GM12891 (cell line): ENCODE measurements at regions not wholly inside any gene's neighbourhood (a gene's known extent, or its start where the extent isn't known, plus 50 kb on each side); places are given as distances from the start of the nearest gene placed in this dataset.

Experiments
- DNase-seq: peaks from one replicate; pipeline ENCODE4 v3.0.0; 2011; ENCODE audit warnings: low spot score; ENCODE audit not compliant: insufficient read length
- FAIRE-seq: peaks from 2 replicates; lab custom pipeline; 2011; peaks lifted over from hg19 to GRCh38; lab: Jason Lieb, UNC
- PAX5 ChIP-seq: IDR thresholded peaks from 2 replicates; pipeline ENCODE4 v1.6.1; 2011; ENCODE audit warnings: low read length, moderate library complexity, mild to moderate bottlenecking; ENCODE audit not compliant: insufficient read depth, severe bottlenecking
- POLR2A ChIP-seq: IDR thresholded peaks from 2 replicates; pipeline ENCODE4 v1.6.1; 2011; ENCODE audit warnings: low read depth, low read length, control low read depth
- POLR2AphosphoS5 ChIP-seq: IDR thresholded peaks from 2 replicates; pipeline ENCODE4 v1.6.1; 2011; ENCODE audit warnings: low read depth, low read length, control low read depth
- POU2F2 ChIP-seq: IDR thresholded peaks from 2 replicates; pipeline ENCODE4 v1.6.1; 2011; ENCODE audit warnings: low read depth, mild to moderate bottlenecking, control low read depth, low read length, moderate library complexity
- SPI1 ChIP-seq: IDR thresholded peaks from 2 replicates; pipeline ENCODE4 v1.6.1; 2011; ENCODE audit warnings: low read depth, low read length, control low read depth
- TAF1 ChIP-seq: IDR thresholded peaks from 2 replicates; pipeline ENCODE4 v1.6.1; 2011; ENCODE audit warnings: low read depth, low read length, control low read depth

DNA sequence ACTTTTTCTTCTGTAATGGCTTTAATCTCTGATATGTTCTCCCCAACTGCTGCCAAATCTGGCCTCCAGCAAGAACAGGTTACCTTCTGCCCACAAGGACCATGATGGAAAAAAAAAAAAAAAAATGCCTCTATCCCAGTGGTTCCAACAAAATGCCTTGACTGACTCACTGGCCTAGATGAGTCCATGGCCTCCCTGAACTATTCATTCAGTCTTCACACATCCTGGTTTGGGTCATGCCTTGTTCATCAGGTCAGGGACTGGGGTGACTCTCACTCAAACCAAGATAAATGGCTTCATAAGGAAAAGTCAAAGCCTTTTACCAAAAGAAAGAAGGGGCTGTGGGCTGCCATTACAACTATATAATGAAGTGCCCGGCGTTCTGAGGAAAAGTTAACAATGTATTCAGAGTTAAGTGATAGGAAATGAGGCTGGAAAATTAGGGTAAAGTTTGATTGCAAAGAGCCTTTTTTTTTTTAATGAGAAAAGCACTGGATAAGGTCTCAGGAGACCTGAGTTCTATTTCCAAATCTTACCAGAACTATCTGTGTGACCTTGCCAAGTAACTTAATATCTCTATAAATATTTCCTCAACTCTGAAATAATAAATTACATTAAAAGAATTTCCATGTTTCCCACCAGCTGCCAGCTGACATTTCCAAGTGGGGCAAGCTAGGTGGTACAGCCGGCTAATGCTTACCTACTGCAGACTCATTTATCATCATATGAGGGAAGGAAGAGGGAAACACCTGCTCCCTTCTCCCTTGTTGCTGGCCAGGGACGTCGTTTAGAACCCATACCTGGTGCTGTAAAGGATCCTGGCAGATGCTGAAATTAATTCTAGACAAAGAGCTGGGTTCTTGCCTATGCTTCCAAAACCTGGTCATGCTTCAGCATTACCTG lies 380.0 kb upstream of the MARCKS start:
- TF ChIP-seq PAX5: no peak
- TF ChIP-seq POU2F2: no peak
- no peak for TF ChIP-seq POLR2AphosphoS5
- no peak for TF ChIP-seq SPI1
- TF ChIP-seq TAF1: no peak
- no peak for TF ChIP-seq POLR2A
- FAIRE-seq (no peak), DNase-seq (no peak)

DNA sequence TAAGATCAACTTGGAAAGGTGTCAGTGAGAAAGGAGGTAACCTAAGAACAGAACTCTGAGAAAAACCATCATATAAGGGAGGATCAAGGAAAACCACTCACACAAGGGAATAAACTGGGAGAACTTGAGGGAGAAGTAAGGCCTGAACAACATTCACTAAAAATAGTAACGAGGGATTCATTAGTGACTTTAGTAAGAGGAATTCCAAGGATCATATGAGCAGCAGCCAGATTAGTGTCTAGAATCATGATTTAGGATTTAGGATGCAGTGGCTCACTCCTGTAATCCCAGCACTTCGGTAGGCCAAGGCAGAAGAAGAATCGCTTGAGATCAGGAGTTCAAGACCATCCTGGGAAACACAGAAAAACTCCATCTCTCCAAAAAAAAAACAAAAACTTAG lies 376.5 kb upstream of the MARCKS start:
- no peak for FAIRE-seq
- TF ChIP-seq PAX5 (no peak), POU2F2 (no peak), SPI1 (no peak), POLR2A (no peak), POLR2AphosphoS5 (no peak), TAF1 (no peak)
- DNase-seq: no peak

DNA sequence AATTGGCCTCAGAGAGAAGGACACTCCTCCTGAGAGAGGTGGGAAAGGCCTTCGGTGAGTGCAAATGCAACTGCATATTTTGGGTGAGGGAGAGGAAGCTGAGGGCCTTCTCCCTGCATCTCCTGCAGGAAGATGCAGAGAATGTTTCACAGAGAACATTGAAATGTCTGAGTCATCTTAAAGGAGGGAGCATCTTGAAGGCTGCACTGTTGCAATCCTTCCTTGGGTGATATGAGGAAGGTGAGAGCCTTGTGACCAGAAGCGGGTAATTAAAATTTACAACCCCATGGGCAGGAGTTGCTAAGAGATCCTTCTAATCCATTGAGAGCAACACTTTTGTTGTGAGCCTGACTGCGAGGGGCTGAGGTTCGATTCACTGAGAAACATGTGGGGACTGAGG lies 375.7 kb upstream of the MARCKS start:
- DNase-seq: no peak
- no peak for FAIRE-seq

DNA sequence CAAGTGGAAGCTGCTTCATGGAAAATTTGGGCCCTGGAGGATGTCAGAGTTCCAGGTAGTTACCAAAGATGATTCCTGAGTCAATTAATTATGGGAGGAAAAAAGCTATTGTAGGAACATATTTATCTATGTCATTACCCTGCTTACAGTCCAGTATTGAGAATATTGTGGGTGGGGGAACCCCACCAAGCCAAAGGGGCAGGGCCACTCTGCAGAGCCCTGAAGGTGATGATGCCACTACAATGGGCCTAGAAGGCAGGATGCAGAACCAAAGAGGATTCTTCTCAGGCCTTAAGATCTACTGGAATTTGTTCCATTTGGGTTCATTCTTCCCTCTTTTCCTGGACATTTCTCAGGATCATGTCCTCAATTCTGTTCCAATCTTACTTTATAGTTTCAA lies 375.2 kb upstream of the MARCKS start:
- TF ChIP-seq POLR2A: no peak
- TF ChIP-seq TAF1: no peak
- no peak for TF ChIP-seq POU2F2
- no peak for TF ChIP-seq SPI1
- no peak for TF ChIP-seq PAX5
- TF ChIP-seq POLR2AphosphoS5: no peak
- FAIRE-seq (no peak), DNase-seq (no peak)

More for the DNA sequence above, 375.7 kb upstream of the MARCKS start:
- TF ChIP-seq SPI1 (no peak), PAX5 (no peak), POU2F2 (no peak), POLR2AphosphoS5 (no peak), POLR2A (no peak), TAF1 (no peak)

DNA sequence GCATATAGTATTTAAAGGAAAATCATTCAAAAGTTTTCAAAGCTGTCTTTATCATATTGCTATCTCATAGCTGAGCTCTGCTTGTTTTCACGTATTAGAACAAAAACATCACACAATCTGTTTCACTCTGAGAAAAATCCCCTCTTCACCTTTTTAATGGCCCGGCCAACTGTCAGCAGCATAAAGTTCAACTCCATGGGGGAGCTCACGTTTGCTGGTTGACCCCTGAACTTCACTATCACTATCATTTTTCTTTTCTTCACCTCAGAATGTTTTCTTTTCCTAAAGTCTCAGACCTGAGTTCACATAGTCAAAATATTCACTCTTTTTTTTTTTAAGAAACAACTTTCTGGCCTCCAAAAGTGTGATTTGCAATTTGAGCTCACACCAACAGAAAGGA lies 374.4 kb upstream of the MARCKS start:
- no peak for FAIRE-seq
- no peak for DNase-seq
- no peak for TF ChIP-seq POLR2A
- no peak for TF ChIP-seq POU2F2
- TF ChIP-seq SPI1: no peak
- TF ChIP-seq POLR2AphosphoS5: no peak
- TF ChIP-seq PAX5: no peak
- no peak for TF ChIP-seq TAF1

DNA sequence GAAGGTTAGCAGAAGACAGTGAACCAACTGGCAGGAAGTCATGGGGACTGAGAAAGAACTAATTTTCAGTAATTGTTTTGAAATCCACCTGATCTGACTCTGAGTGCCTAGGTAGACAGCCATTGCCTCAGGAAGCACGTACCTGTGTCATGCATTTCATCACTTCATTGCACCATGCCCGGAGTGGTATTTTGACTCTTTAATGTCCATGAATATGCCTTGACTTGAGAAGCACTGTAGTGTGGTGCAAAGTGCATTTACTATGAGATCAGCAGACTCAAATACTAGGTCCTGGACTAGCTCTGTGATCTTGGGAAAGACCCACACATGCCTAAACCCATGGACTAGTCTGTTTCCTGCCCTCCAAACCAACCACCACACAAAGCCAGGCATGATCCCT lies 370.9 kb upstream of the MARCKS start:
- DNase-seq: no peak
- FAIRE-seq: peak; percentile 65
- TF ChIP-seq PAX5: no peak
- no peak for TF ChIP-seq POLR2AphosphoS5
- no peak for TF ChIP-seq SPI1
- TF ChIP-seq POLR2A: no peak
- TF ChIP-seq TAF1: no peak
- no peak for TF ChIP-seq POU2F2

DNA sequence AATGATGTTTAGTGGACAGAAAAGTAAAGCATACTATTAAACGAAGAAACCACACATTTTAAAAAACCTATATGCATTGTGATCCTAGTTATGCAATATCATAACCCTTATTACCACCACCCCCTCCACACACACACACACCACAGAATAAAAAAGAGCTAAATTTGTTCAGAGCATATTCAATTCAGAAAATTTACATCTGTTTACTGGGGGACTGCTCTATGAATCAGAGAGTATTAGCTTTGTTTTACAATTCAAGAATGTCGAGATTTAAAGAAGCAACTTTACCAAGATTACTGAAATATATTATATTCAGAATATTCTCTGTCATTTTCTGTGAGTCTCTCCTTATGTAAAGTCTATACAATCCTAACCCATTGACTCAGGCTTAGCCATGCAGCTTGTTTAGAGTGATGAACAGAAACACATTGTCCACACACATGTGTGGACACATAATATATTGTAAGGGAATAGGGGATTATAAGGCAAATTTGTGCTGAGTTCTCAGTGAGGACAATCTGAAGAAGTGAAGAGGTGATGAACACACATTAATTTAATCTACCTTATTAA lies 369.6 kb upstream of the MARCKS start:
- no peak for DNase-seq
- no peak for FAIRE-seq
- TF ChIP-seq TAF1 (no peak), POLR2A (no peak), SPI1 (no peak)

DNA sequence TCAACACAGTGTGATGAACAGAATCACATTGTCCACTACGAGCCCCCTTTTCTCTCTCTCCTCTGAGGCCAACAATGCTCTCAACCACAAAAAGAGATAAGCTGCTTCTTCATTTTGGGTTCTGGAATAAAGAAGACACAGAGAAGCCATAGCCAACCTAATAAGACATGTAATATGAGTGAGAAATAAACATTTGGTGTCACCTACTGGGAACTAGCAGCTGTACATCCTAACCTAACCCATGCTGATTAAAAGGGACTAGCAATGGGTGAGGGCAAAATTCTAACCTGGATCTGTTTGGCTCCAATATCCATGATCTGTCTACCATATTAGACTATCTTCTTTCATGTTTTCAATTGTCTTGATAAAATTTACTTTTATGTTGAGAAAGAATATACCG lies 369.1 kb upstream of the MARCKS start:
- TF ChIP-seq POU2F2 (no peak), POLR2A (no peak), PAX5 (no peak), TAF1 (no peak), POLR2AphosphoS5 (no peak), SPI1 (no peak)
- no peak for DNase-seq
- no peak for FAIRE-seq

DNA sequence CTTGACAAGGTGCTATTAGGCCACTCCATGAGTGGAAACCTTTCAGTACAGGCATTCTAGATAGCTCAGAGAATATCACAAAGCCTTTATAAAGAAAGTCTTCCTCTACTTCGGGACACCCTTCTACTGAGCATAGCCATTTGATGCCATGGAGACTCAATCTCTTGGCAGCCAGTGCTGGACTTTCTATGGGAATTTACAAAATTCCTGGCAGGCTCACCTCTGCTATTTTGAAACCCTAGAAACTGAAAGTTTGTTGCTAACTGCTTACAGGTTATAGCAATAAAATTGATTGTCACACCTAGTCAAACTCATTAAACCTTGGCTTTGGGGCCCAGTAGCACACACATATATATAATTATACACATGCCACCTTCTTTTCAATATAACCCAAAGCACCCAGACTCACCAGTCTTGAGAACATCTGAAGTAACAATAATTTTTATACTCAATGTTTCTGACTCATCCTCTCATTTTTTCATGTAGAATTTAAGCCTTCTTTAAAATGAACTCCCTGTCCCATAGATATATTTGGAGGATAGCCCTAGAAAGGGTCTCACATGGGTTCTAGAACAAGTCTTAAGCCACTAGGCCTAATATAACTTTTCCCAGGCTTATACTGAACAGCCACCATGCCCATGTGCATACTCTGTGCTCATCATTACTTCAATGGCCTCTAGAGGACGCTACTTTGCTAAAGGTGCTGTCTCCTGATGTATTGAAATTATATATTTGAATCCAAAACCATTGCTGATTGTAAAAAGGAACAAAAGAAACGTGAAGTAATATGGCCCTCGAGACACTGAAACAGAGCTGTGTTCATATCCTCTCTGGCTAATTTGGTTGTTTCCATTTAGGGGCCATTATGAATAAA lies 368.1 kb upstream of the MARCKS start:
- TF ChIP-seq TAF1 (no peak), SPI1 (no peak), POU2F2 (no peak), POLR2AphosphoS5 (no peak), POLR2A (no peak), PAX5 (no peak)
- DNase-seq (no peak), FAIRE-seq (no peak)

DNA sequence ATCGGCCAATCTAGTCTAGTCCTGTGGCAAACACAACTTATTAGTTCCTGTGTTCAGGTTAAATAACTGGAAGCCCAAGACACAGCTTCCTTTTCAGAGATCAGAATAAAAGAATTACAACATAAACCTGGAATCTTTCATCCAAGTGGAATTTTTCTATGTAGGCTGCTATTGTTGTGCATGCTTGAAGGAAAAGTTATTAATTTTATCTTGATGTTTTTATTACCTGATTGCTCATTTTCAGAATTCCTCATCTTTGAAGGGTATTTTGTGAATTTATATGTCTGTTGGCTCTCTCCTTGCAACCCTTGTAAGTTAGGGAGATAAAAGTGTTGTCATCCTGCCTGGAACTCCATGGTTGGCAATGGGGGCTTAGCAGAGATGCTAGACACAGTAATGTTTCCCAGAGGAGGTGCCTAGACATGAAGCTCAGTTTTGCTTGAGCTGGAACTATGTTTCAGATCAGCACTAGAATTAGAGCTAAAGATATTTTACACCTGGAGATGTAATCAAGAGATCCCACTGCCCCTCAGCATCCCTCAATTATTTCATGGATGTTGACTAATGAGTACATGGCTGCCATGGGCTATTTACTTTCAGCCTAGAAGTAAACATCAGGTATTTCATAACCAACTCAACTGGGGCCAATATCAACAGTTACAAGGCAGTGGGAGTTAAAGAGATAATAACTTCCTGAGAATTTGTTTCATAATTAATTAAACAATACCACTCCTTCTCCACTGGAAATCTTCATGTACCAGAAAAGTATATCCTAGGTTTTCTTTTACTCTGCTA lies 367.0 kb upstream of the MARCKS start:
- DNase-seq: no peak
- TF ChIP-seq POLR2A: no peak
- TF ChIP-seq POLR2AphosphoS5: no peak
- no peak for TF ChIP-seq SPI1
- TF ChIP-seq TAF1: no peak
- no peak for TF ChIP-seq POU2F2
- TF ChIP-seq PAX5: no peak
- FAIRE-seq: no peak
